ENCODE measurements at regions not wholly inside any gene's neighbourhood (a gene's known extent, or its start where the extent isn't known, plus 50 kb on each side); places are given as distances from the start of the nearest gene placed in this dataset.

GRCh38 chr20:11847827-11848226 is 69.9 kb upstream of the BTBD3 start:
- TF ChIP-seq RCOR1 (IDR thresholded peaks at IDR 0.05; ENCODE audit: low read length) (no peak), CTCF (IDR thresholded peaks at IDR 0.05) (no peak), POLR2AphosphoS5 (IDR thresholded peaks at IDR 0.05; ENCODE audit: low read depth, low read length) (no peak), EP300 (IDR thresholded peaks at IDR 0.05; ENCODE audit: borderline replicate concordance in 1 of 2, low read depth in 1 of 2, low read length in 1 of 2) (no peak), RFX5 (IDR thresholded peaks at IDR 0.05; ENCODE audit: low read length) (no peak), SIN3A (IDR thresholded peaks at IDR 0.05; ENCODE audit: borderline replicate concordance, low read depth, low read length) (no peak), TAF1 (IDR thresholded peaks at IDR 0.05; ENCODE audit: borderline replicate concordance, low read depth, low read length) (no peak), YY1 (IDR thresholded peaks at IDR 0.05; ENCODE audit: low read depth) (no peak), CHD2 (IDR thresholded peaks at IDR 0.05; ENCODE audit: low read length, partially characterized antibody) (no peak), RAD21 (IDR thresholded peaks at IDR 0.05; ENCODE audit: low read length) (no peak), SMC3 (IDR thresholded peaks at IDR 0.05; ENCODE audit: low read depth, low read length) (no peak), MAX (IDR thresholded peaks at IDR 0.05; ENCODE audit: low read depth) (no peak), JUND (IDR thresholded peaks at IDR 0.05) (no peak), ZBTB33 (IDR thresholded peaks at IDR 0.05; ENCODE audit: borderline replicate concordance, low read depth) (no peak)
